GM21390 (cell line): ENCODE measurements at regions not wholly inside any gene's neighbourhood (a gene's known extent, or its start where the extent isn't known, plus 50 kb on each side); places are given as distances from the start of the nearest gene placed in this dataset.
A peak's percentile ranks its signal among the peaks of the same experiment; 100 is the strongest.

Experiments
- ATAC-seq: cut with Tn5 transposase; IDR thresholded peaks from one replicate; pipeline ENCODE4 v1.9.1; 2021; ENCODE audit not compliant: unreplicated experiment

GRCh38 chr11:33616552-33616951, 84.1 kb downstream of the C11orf91 start:
- no peak for ATAC-seq

GRCh38 chr11:33615751-33616150, 84.9 kb downstream of the C11orf91 start:
- ATAC-seq = no peak

- ATAC-seq = no peak
Measured at GRCh38 chr11:33613404-33613803, 87.2 kb downstream of the C11orf91 start.

- no peak for ATAC-seq
Measured at GRCh38 chr11:33610903-33611302, 89.7 kb downstream of the C11orf91 start.

- ATAC-seq = no peak
Measured at GRCh38 chr11:33608386-33608785, 92.2 kb downstream of the C11orf91 start.

DNA sequence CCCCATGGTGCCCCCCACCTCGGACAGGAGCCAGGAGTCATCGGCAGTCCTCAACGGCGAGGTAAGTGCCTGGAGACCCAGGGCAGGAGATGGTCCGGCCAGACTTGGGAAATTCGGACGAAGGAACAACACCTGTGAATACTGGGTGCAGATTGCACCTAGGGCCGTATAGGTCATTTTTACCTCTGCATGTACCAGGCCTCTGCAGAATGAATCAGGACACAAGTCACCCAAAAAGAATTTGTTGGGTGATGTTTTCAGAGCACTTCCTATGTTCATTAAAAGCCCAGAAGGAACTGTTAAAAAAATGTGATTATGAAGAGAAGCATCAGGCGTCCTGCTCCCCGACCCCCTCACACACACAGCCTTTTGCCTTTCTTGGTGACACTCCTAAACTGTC, 93.9 kb downstream of the C11orf91 start:
- ATAC-seq = no peak

- ATAC-seq = no peak
Measured at GRCh38 chr11:33605703-33606102, 94.9 kb downstream of the C11orf91 start.

DNA sequence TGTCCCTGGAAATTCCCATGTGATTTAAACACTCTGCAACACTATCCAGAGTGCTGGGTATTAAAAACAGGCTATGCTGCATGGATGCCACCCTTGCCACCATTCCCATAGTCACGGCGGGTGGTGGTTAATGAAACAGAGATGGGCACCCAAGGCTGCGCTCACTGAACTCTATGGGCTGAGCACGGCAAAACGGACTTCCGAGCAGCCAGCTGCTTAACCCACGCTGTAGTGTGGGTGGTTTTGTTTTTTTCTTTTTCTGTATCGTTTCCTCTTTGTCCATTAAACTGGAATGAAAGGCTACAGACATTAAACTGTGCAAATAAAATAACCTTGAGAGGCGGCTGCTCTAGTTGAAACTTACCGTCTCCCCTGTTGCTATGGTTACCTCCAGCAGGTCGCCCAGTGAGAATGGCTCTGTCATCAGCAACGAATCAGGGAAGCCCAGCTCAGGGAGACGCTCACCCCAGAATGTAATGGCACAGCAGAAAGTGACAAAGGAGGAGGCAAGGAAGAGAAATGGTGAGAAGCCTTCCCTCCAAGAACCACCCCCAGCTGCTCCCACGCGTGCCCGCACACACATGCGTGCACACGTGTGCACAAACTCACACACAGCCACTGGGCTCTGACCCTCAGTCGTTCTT, 102.1 kb downstream of the C11orf91 start:
- ATAC-seq = no peak

- no peak for ATAC-seq
Measured at GRCh38 chr11:33594188-33594587, 106.4 kb downstream of the C11orf91 start.

- no peak for ATAC-seq
Measured at GRCh38 chr11:33590441-33590840, 110.2 kb downstream of the C11orf91 start.

DNA sequence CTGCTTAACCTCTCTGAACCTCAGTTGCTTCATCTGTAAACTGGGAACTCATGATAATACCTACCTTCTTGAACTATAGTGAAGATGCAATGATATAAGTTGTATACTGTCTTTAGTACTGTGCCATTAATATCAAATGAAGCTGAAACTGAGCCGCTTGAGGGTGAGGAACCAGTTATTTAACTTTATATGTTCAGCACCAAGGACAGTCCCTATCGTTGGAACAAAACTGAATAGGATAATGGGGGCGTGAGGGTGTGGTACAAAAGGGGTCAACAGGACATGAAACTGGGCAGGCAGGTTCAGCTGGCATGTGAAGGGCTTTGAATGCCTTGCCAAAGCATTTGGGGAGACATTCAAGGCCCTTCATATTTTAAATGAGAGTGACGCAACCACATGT, 112.6 kb downstream of the C11orf91 start:
- ATAC-seq = no peak

- no peak for ATAC-seq
Measured at GRCh38 chr11:33585586-33586209, 114.9 kb downstream of the C11orf91 start.

- ATAC-seq = no peak
Measured at GRCh38 chr11:33582636-33583325, 117.8 kb downstream of the C11orf91 start.

- no peak for ATAC-seq
Measured at GRCh38 chr11:33579101-33579500, 121.5 kb downstream of the C11orf91 start.

DNA sequence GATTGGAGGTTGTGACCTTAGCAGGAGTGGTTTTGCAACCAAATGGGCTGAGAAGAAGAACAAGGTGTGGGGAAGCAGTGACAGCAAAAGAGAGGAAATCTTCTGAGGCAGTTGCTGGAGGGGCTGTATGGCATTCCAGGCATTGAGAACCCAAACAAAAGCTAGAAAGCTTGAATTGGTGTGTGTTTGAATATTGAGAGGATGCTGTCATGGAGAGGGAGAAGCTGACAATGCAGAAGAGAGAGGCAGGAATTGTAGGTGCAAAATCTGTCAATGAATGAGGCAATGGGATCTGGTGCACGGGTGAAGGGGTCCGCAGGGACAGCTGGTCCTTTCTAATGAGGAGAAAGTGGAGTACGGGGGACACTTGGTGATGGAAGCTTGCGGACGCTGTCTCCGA, 123.4 kb downstream of the C11orf91 start:
- ATAC-seq = no peak

GRCh38 chr11:33575311-33575710, 125.3 kb downstream of the C11orf91 start:
- peak; percentile 71 for ATAC-seq

DNA sequence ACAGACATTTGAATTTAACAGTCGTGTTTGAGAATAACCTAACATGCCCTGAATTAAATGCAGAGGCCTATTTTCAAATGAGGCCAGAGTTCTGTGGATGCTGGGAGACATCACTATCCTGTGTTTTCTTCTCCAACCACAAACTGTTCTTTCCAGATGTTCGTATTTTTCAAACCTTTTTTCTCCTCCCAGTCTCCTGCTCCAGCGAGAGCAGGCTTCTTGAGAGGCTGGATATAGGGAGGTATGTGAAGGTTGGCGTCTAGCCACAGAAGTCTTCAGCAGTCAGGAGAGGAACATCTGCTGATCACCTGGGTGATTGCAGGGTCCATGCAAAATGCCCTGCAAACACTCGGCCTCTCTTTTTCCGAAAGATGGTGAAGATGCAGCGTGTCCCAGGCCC, 126.3 kb downstream of the C11orf91 start:
- no peak for ATAC-seq

DNA sequence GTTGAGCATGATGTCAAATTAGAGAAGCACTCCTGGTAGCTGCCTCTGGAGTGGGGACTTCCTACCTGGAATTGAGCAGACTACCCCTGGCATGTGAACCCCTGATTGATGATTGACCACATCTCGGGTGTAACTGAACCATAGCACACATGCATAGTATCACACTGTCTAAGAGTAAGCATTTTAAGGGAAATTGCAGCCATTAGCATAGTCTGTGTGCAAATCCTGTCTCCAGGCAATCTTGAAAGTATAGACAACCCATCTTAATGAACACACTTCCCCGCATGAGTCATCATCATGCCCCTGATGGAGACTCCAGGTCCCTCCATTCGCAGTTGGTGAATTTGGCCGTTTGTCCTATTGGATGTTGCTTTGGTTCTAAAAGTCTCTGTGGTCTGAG, 131.3 kb downstream of the C11orf91 start:
- no peak for ATAC-seq

GRCh38 chr11:33567004-33567403, 133.6 kb downstream of the C11orf91 start:
- no peak for ATAC-seq

GRCh38 chr11:33564856-33565453, 135.7 kb downstream of the C11orf91 start:
- ATAC-seq = no peak

- no peak for ATAC-seq
Measured at GRCh38 chr11:33560729-33561128, 139.9 kb downstream of the C11orf91 start.

DNA sequence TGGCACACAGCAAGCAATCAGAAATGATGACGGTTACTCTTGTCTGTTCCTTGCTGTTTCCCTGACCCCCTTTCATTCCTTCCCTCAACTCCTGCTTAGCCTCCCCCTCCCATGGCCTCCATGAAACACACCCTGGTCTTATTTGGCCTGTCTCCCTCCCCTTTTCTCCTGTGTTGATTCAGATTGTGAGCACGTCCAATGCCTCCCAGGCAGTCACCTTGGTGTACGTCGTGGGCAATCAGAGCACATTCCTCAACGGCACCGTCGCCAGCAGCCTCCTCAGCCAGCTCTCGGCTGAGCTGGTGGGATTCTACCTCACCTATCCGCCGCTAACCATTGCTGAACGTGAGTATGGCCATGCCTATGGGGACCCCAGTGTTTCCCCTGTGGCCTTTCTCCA, 141.1 kb downstream of the C11orf91 start:
- ATAC-seq = no peak
